T-cell (primary cell): ENCODE measurements at regions not wholly inside any gene's neighbourhood (a gene's known extent, or its start where the extent isn't known, plus 50 kb on each side); places are given as distances from the start of the nearest gene placed in this dataset.

ENCODE experiments used
- ATAC-seq, 4 experiments: fragments of 200-7000 bp in 3 of 4; fragments of 150-1000 bp in 1 of 4; cut with Tn5 transposase; replicated peaks in 1 of 4; 1 replicate in 3 of 4; 2 replicates in 1 of 4; pipeline ENCODE4 v1.10.0; 2021; ENCODE audit warnings: moderate library complexity in 3 of 4, mild to moderate bottlenecking in 2 of 4, moderate number of reproducible peaks in 1 of 4
- CTCF ChIA-PET, 2 donors: fragments of 300-600 bp; sonication (Branson Sonifier 250); formaldehyde crosslinking; loops; one replicate each; lab custom pipeline; 2022; ENCODE audit warnings: antibody characterized with exemption in 2 of 2; lab: Charles Lee
- POLR2A ChIA-PET, 2 donors: fragments of 300-600 bp; sonication (Branson Sonifier 250); formaldehyde crosslinking; loops; one replicate each; lab custom pipeline; 2022; ENCODE audit warnings: antibody characterized with exemption in 2 of 2; lab: Charles Lee
- DNase-seq, 35 experiments: peaks; one replicate each; pipeline versions ENCODE4 v3.0.0 to v3.0.0-alpha.2; 2013 to 2023
- H3K27ac ChIP-seq: one replicate; pipeline ENCODE4 v1.5.1; 2013; ENCODE audit warnings: low read length
- H3K27me3 ChIP-seq, 2 experiments: replicated peaks in 1 of 2; 1 replicate in 1 of 2; 2 replicates in 1 of 2; pipeline versions ENCODE4 v1.6.1 to v1.7.0; 2013; ENCODE audit warnings: low read length in 1 of 2, mixed read lengths in 1 of 2; ENCODE audit not compliant: control insufficient read depth in 2 of 2, insufficient read depth in 2 of 2; ENCODE audit errors: extremely low read depth in 1 of 2
- H3K36me3 ChIP-seq, 2 donors: 1 replicate in 1 of 2; 2 replicates in 1 of 2; pipeline versions ENCODE4 v1.6.1 to v1.7.0; 2013; ENCODE audit warnings: low read length in 1 of 2; ENCODE audit not compliant: control insufficient read depth in 2 of 2, insufficient read depth in 1 of 2; ENCODE audit errors: extremely low read depth in 1 of 2
- H3K4me1 ChIP-seq, 2 experiments: 1 replicate in 1 of 2; 2 replicates in 1 of 2; pipeline versions ENCODE4 v1.6.1 to v1.7.0; 2013; ENCODE audit warnings: low read length in 2 of 2, mixed read lengths in 1 of 2; ENCODE audit not compliant: insufficient read depth in 2 of 2, control insufficient read depth in 1 of 2; ENCODE audit errors: extremely low read depth in 1 of 2
- H3K4me3 ChIP-seq, 2 donors: 1 replicate in 1 of 2; 2 replicates in 1 of 2; pipeline versions ENCODE4 v1.5.1 to v1.7.0; 2013; ENCODE audit warnings: mild to moderate bottlenecking in 2 of 2, low read length in 1 of 2, moderate library complexity in 1 of 2; ENCODE audit not compliant: control insufficient read depth in 1 of 2; ENCODE audit errors: extremely low read depth in 1 of 2
- H3K9me3 ChIP-seq: 2 replicates; pipeline ENCODE4 v1.7.0; 2013
- H3K27ac Mint-ChIP-seq, 2 donors: one replicate each; pipeline ENCODE4 v1.8.0; 2020 to 2021; ENCODE audit warnings: mild to moderate bottlenecking in 2 of 2, mixed read lengths in 2 of 2
- H3K27me3 Mint-ChIP-seq, 2 donors: one replicate each; pipeline ENCODE4 v1.8.0; 2021 to 2022; ENCODE audit warnings: mixed read lengths in 2 of 2
- H3K36me3 Mint-ChIP-seq: one replicate; pipeline ENCODE4 v1.8.0; 2021; ENCODE audit warnings: mixed read lengths
- H3K4me1 Mint-ChIP-seq, 3 donors: one replicate each; pipeline ENCODE4 v1.8.0; 2020 to 2022; ENCODE audit warnings: mixed read lengths in 3 of 3, mild to moderate bottlenecking in 1 of 3
- H3K4me3 Mint-ChIP-seq, 3 donors: one replicate each; pipeline ENCODE4 v1.8.0; 2020 to 2022; ENCODE audit warnings: mild to moderate bottlenecking in 3 of 3, mixed read lengths in 3 of 3, moderate library complexity in 3 of 3
- H3K9me3 Mint-ChIP-seq, 3 donors: one replicate each; pipeline ENCODE4 v1.8.0; 2020 to 2022; ENCODE audit warnings: mixed read lengths in 3 of 3
- WGBS: methylation state at CpG from one replicate; pipeline ENCODE4 v1.1.5; 2013; ENCODE audit warnings: missing lambda C conversion rate; ENCODE audit not compliant: insufficient coverage; 5-methylcytosine and 5-hydroxymethylcytosine counted together

GRCh38 chr11:69234740-69235710, 58.9 kb upstream of the MYEOV start:
- Mint-ChIP-seq H3K4me3 (no peak overlapping the region), H3K36me3 (no peaks in the 10 kb centered on the region), H3K9me3 (no peaks in the 10 kb centered on the region), H3K4me1 (no peaks in the 10 kb centered on the region), H3K27me3 (peaks cover 0 to 10% of the 10 kb centered on the region in 2 donors), H3K27ac (no peak overlapping the region)
- no peaks in the 10 kb centered on the region for H3K36me3 ChIP-seq
- 78% methylated on average over 5 of the region's 11 CpGs for WGBS
- H3K27ac ChIP-seq: no peak overlapping the region
- DNase-seq: no peak
- no peaks in the 10 kb centered on the region for H3K9me3 ChIP-seq
- no peak for ATAC-seq
- H3K4me3 ChIP-seq: no peak overlapping the region
- no peaks in the 10 kb centered on the region for H3K4me1 ChIP-seq
- peaks cover 0 to 44% of the 10 kb centered on the region in 2 experiments for H3K27me3 ChIP-seq
- CTCF ChIA-PET: no interaction called here
- POLR2A ChIA-PET: no interaction called here

DNA sequence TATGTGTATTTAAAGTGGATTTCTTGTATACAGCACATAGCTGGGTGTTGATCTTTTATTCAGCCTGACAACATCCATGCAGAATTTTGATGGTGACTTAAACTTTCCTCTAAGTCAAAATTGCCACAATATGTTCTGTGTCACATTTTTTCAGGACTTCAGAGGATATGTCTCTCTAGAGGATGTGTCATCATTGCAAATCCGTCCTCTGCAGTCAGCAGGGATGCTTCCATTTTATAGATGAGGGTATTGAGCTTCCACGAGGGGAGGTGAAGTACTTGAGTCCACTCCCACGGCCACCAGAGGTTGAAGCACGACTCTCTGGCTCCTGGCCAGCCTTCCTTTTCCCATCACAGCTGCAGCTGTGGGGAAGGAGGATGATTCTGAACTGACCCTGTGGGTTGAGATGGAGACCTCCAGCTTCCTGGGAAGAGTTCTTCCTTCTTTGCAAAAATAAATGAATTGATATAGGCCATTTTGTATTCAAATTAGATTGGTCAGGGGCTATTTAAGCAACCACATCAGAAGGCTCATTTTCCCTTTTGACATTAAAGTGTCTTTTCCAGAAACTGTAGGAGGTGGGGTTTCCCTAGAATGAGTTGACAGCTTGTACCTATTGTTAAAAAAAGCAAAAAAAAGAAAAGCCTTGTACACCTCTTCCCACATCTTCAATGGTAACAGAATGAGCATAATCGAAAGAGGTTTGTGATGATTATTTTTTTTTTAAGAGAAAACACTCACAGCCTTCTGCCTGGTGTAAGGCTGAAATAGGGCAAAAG, 55.2 kb upstream of the MYEOV start:
- ATAC-seq (no peak), DNase-seq (no peak)
- CTCF ChIA-PET: no interaction called here
- Mint-ChIP-seq H3K27ac (no peak overlapping the region), H3K36me3 (no peaks in the 10 kb centered on the region), H3K27me3 (peaks cover 0 to 4% of the 10 kb centered on the region in 2 donors), H3K4me3 (no peak overlapping the region), H3K4me1 (peaks cover 11 to 15% (median 13%) of the 10 kb centered on the region in 3 donors), H3K9me3 (peaks cover 0 to 5% (median 0%) of the 10 kb centered on the region in 3 donors)
- POLR2A ChIA-PET: no interaction called here
- no CpG with 5 or more reads among the region's 5 CpGs for WGBS
- no peak overlapping the region for H3K27ac ChIP-seq
- no peaks in the 10 kb centered on the region for H3K9me3 ChIP-seq
- H3K4me1 ChIP-seq: peaks cover 7% of the 10 kb centered on the region in 2 experiments
- no peak overlapping the region for H3K4me3 ChIP-seq
- H3K36me3 ChIP-seq: no peaks in the 10 kb centered on the region
- peaks cover 0 to 15% of the 10 kb centered on the region in 2 experiments for H3K27me3 ChIP-seq

- peak in 2 of 35 experiments; percentile 0 to 12 for DNase-seq
- Histone ChIP-seq H3K4me1 (peaks cover 7% of the 10 kb centered on the region in 2 experiments), H3K36me3 (no peaks in the 10 kb centered on the region), H3K27me3 (peaks cover 0 to 14% of the 10 kb centered on the region in 2 experiments), H3K27ac (no peak overlapping the region), H3K4me3 (no peak overlapping the region), H3K9me3 (no peaks in the 10 kb centered on the region)
- no peak for ATAC-seq
- no peak overlapping the region for H3K27ac Mint-ChIP-seq
- ChIA-PET POLR2A (no interaction called here), CTCF (no interaction called here)
- H3K4me3 Mint-ChIP-seq: no peak overlapping the region
- H3K9me3 Mint-ChIP-seq: peaks cover 0 to 5% (median 0%) of the 10 kb centered on the region in 3 donors
- no peaks in the 10 kb centered on the region for H3K36me3 Mint-ChIP-seq
- H3K4me1 Mint-ChIP-seq: peaks cover 11 to 15% (median 13%) of the 10 kb centered on the region in 3 donors
- no peaks in the 10 kb centered on the region for H3K27me3 Mint-ChIP-seq
- 84% methylated on average over 4 of the region's 10 CpGs for WGBS
Observed at GRCh38 chr11:69239641-69240040, 54.3 kb upstream of the MYEOV start.

DNA sequence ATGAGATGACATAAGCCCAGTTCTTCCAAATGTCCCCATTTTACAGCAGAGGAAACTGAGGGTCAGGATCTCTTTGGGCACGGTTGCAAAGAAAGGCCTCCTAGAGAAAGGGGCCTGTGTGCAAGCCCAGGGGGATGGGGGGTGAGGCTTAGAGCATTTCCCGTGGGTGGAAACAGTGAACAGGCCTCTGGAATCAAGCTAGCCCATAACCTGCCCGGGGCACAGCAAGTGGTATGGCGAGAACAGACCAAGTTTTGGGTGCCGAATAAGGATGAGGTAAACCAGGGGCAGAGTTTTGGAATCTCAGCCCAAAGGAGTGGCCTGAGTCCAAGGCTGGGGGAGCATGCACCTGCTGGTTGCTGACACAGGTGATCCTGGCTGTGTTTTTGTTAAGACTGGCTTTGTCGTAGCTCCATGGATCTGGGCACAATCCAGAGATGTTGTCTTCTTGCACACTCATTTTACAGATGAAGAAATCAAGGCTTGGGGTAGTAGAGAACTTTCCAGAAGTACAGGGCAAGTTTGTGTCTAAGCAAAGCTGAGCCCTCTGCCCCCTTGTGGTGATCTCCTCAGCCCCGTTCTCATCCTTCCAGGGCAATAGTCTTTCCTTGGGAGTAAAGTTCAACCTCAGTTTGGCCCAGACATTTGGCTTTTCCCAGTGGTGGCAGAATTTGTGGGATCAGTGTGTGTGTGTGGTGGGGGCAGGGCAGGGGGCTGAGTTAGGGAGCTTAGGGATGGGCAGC, 53.5 kb upstream of the MYEOV start:
- Histone ChIP-seq H3K27me3 (peaks cover 0 to 6% of the 10 kb centered on the region in 2 experiments), H3K36me3 (no peaks in the 10 kb centered on the region), H3K4me3 (no peak overlapping the region), H3K4me1 (peaks cover 7% of the 10 kb centered on the region in 2 experiments), H3K9me3 (no peaks in the 10 kb centered on the region), H3K27ac (no peak overlapping the region)
- Mint-ChIP-seq H3K27ac (no peak overlapping the region), H3K9me3 (peaks cover 0 to 5% (median 0%) of the 10 kb centered on the region in 3 donors), H3K36me3 (no peaks in the 10 kb centered on the region), H3K27me3 (no peaks in the 10 kb centered on the region), H3K4me3 (no peak overlapping the region), H3K4me1 (peaks cover 11 to 15% (median 13%) of the 10 kb centered on the region in 3 donors)
- ChIA-PET POLR2A (no interaction called here), CTCF (no interaction called here)
- peak in 1 of 35 experiments; percentile 28 for DNase-seq
- no peak for ATAC-seq
- 80% methylated on average over 5 of the region's 7 CpGs for WGBS

DNA sequence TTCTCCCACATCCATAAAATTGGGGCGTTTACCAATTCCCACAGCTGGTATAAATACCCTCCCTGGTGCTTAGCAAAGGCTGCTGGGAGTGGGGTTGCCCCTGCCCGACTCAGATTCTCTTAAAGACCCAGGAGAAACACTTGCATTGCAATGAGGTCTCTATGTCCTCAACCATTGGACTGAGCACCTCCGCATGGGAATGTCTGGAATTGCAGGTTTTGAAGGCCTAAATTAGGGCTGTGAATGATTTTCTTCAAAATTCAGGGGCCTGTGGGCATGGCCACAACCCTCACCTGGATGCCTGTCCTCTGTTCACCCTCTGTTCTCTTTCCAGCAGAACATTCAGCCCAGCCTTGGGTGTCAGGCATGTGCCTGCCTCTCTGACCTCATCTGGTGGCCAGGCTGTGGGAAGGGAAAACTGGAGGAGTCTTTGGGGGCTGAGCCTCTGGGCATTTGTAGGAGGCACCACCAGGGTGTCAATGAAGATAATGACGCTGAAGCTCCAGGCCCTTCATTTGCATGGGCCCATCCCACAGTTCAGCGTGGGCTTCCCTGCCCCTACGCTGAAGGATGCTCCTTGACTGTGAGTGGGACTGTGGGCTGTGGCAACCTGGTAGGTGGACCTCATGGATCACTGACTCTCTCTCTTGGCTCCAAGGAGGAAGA, 52.7 kb upstream of the MYEOV start:
- Histone ChIP-seq H3K4me3 (no peak overlapping the region), H3K27me3 (peaks cover 0 to 6% of the 10 kb centered on the region in 2 experiments), H3K9me3 (no peaks in the 10 kb centered on the region), H3K27ac (no peak overlapping the region), H3K36me3 (no peaks in the 10 kb centered on the region), H3K4me1 (peaks cover 7% of the 10 kb centered on the region in 2 experiments)
- Mint-ChIP-seq H3K4me3 (no peak overlapping the region), H3K27ac (no peak overlapping the region), H3K9me3 (peaks cover 0 to 5% (median 0%) of the 10 kb centered on the region in 3 donors), H3K27me3 (no peaks in the 10 kb centered on the region), H3K4me1 (peaks cover 11 to 15% (median 13%) of the 10 kb centered on the region in 3 donors), H3K36me3 (no peaks in the 10 kb centered on the region)
- CTCF ChIA-PET: no interaction called here
- POLR2A ChIA-PET: no interaction called here
- WGBS: 94% methylated on average over 3 of the region's 6 CpGs
- ATAC-seq (no peak), DNase-seq (peak in 1 of 35 experiments; percentile 17)
